ENCODE measurements at regions not wholly inside any gene's neighbourhood (a gene's known extent, or its start where the extent isn't known, plus 50 kb on each side); places are given as distances from the start of the nearest gene placed in this dataset.

DNA sequence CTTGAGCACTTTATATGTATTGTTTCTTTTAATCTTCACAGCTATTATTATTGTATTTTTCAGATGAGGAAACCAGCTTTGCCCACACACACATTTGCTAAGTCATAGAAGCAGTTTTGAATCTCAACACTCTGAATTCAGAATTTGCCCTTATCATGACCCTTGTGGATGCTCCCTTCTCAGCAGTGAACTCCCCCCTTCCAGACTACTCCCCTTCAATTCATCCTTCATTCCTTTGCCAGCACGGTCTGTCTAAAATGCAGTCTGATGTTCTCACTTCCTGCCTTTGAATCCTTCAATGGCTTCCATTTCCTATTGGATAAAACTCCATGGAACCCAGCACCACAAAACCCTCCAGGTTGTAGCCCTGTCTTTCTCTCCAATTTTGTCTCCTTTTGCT, 52.5 kb upstream of the TSC22D2 start:
- Histone ChIP-seq H3K27ac (ENCODE audit: insufficient read depth, low read length) (no peak overlapping the region), H3K18ac (ENCODE audit: low read depth, low read length) (no peak overlapping the region)
- CTCF ChIA-PET = interaction anchor here (1.4 kb wide), 1 partner anchor 14 kb away, joined by 6 read pairs; no protein-coding TSS in a partner anchor

More for the DNA sequence above, 52.5 kb upstream of the TSC22D2 start:
- H3K9ac ChIP-seq (ENCODE audit: low read depth, low read length) = no peak overlapping the region
- H2BK5ac ChIP-seq (ENCODE audit: low read depth, low read length, poor library complexity, severe bottlenecking) = no peak overlapping the region
- no peak overlapping the region for H3K14ac ChIP-seq (replicated peaks; ENCODE audit: low read depth, low read length)
- H3K27me3 ChIP-seq (ENCODE audit: control insufficient read depth, insufficient read depth, low read length) = no peaks in the 10 kb centered on the region
- no peak overlapping the region for H3K4ac ChIP-seq (ENCODE audit: low read depth, low read length)
- H2AK5ac ChIP-seq (ENCODE audit: low read depth, low read length) = no peak overlapping the region
- no peaks in the 10 kb centered on the region for H3K9me1 ChIP-seq (ENCODE audit: insufficient read depth, low read length)
- no peak for ATAC-seq (ENCODE audit: low read depth)
- no peak for DNase-seq
- WGBS, 2 experiments (ENCODE audit: extremely low coverage in 2 of 2, insufficient read length in 1 of 2) = 47% methylated on average over 1 of the region's 1 CpG; no CpG with 5 or more reads in 1 of the 2 experiments
- TF ChIP-seq, protein P1, sequence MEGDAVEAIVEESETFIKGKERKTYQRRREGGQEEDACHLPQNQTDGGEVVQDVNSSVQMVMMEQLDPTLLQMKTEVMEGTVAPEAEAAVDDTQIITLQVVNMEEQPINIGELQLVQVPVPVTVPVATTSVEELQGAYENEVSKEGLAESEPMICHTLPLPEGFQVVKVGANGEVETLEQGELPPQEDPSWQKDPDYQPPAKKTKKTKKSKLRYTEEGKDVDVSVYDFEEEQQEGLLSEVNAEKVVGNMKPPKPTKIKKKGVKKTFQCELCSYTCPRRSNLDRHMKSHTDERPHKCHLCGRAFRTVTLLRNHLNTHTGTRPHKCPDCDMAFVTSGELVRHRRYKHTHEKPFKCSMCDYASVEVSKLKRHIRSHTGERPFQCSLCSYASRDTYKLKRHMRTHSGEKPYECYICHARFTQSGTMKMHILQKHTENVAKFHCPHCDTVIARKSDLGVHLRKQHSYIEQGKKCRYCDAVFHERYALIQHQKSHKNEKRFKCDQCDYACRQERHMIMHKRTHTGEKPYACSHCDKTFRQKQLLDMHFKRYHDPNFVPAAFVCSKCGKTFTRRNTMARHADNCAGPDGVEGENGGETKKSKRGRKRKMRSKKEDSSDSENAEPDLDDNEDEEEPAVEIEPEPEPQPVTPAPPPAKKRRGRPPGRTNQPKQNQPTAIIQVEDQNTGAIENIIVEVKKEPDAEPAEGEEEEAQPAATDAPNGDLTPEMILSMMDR (conservative IDR thresholded peaks at IDR 0.05; ENCODE audit: low read depth, low read length) = no peak
- no peak overlapping the region for H4K5ac ChIP-seq (ENCODE audit: low read depth, low read length)
- H4K91ac ChIP-seq (ENCODE audit: insufficient read depth, low read depth, low read length) = no peak overlapping the region
- dilution Hi-C loops (cut with HindIII; ENCODE audit: low sequenced_read_pairs, unreplicated experiment) = no loop called here
- no peak overlapping the region for H3K56ac ChIP-seq (ENCODE audit: extremely low read depth, insufficient read depth, low read length)
- H2BK120ac ChIP-seq (ENCODE audit: low read depth, low read length) = 0 out of 2 replicates have a peak overlapping the region, but pooled peaks have one; percentile 22
- no peaks in the 10 kb centered on the region for H4K20me1 ChIP-seq (ENCODE audit: insufficient read depth, low read length)
- H3K36me3 ChIP-seq (ENCODE audit: control insufficient read depth, insufficient read depth, low read length) = no peaks in the 10 kb centered on the region
- H3K4me1 ChIP-seq (ENCODE audit: control insufficient read depth, insufficient read depth, low read length) = no peaks in the 10 kb centered on the region
- H3K23ac ChIP-seq (ENCODE audit: low read depth, low read length) = no peak overlapping the region
- no peaks in the 10 kb centered on the region for H3K9me3 ChIP-seq (ENCODE audit: control insufficient read depth, insufficient read depth, low read length)
- no TSS peak for BruUV-seq (replicated peaks)
- no peak overlapping the region for H2BK20ac ChIP-seq (ENCODE audit: low read depth, low read length)
- H3K4me3 ChIP-seq (ENCODE audit: insufficient read depth, low read depth, low read length) = no peak overlapping the region
- peak overlapping the region; percentile 4 for H2AFZ ChIP-seq (replicated peaks; ENCODE audit: low read length, poor library complexity)
- peak overlapping the region in 1 of 2 experiments; percentile 50; a peak in 1 of 4 replicates for H4K8ac ChIP-seq (ENCODE audit: low read depth in 2 of 2, low read length in 2 of 2)
- no peak overlapping the region for H2BK15ac ChIP-seq (ENCODE audit: low read depth, low read length)
- H2AK9ac ChIP-seq (replicated peaks; ENCODE audit: low read depth, low read length, poor library complexity) = no peak overlapping the region
- no peak overlapping the region for H3K4me2 ChIP-seq (ENCODE audit: low read depth, low read length)
- no peaks in the 10 kb centered on the region for H3K79me1 ChIP-seq (ENCODE audit: low read depth in 1 of 2, low read length in 2 of 2)
- intact Hi-C loops (cut with micrococcal nuclease) = no loop called here
- POLR2A ChIA-PET (ENCODE audit: unreplicated experiment) = no interaction called here
- in situ Hi-C loops (cut with MboI; ENCODE audit: low sequenced_read_pairs) = no loop called here

Data from IMR-90 (cell line).